K562 (cell line): ENCODE measurements at regions not wholly inside any gene's neighbourhood (a gene's known extent, or its start where the extent isn't known, plus 50 kb on each side); places are given as distances from the start of the nearest gene placed in this dataset.

ENCODE experiments used
- ATAC-seq: fragments of 200-7000 bp; cut with Tn5 transposase; 3 replicates; pipeline ENCODE4 v1.9.1; 2020; ENCODE audit warnings: moderate library complexity
- BruUV-seq: library from RNA; stranded (reverse); fragments of 400-500 nt; replicated peaks from 2 replicates; lab custom pipeline; 2021; lab: Mats Ljungman, UMichigan
- CTCF ChIA-PET: fragments of 300-600 bp; formaldehyde crosslinking; extraction: SDS; loops from one replicate; lab custom pipeline; 2021; ENCODE audit warnings: low intra/inter-chr PET ratio; lab: Yijun Ruan, JAX
- POLR2A ChIA-PET: fragments of 300-600, 350-650 bp; sonication (Branson Sonifier 250); formaldehyde crosslinking; extraction: SDS; loops from one replicate; lab custom pipeline; 2021; ENCODE audit warnings: antibody characterized with exemption, inconsistent platforms; lab: Yijun Ruan, JAX
- DNase-seq, 4 experiments: peaks; one replicate each; pipeline versions ENCODE4 v3.0.0 to v3.0.0-alpha.2; 2011 to 2018; ENCODE audit warnings: low spot score in 3 of 4, mixed read lengths in 3 of 4; ENCODE audit errors: extremely low read depth in 1 of 4
- FAIRE-seq: peaks from 2 replicates; lab custom pipeline; 2011; peaks lifted over from hg19 to GRCh38; lab: Jason Lieb, UNC
- H2AFZ ChIP-seq: 2 replicates; pipeline ENCODE4 v1.6.0; 2011; ENCODE audit warnings: low read depth, low read length, control low read depth, inconsistent platforms
- H3K27ac ChIP-seq: fragments of 200-600 bp; 3 replicates; pipeline ENCODE4 v1.8.0; 2011; ENCODE audit warnings: low read depth, mild to moderate bottlenecking, control low read depth, inconsistent platforms, low read length, moderate library complexity, mixed read lengths; ENCODE audit errors: extremely low read depth
- H3K27me3 ChIP-seq, 2 experiments: fragments of 300-600 bp in 1 of 2; 2 replicates in 1 of 2; 3 replicates in 1 of 2; pipeline versions ENCODE4 v1.6.0 to v1.8.0; 2011; ENCODE audit warnings: inconsistent platforms in 2 of 2, low read length in 2 of 2, mild to moderate bottlenecking in 1 of 2, mixed read lengths in 1 of 2, moderate library complexity in 1 of 2; ENCODE audit not compliant: control insufficient read depth in 2 of 2, insufficient read depth in 2 of 2
- H3K36me3 ChIP-seq: fragments of 300-600 bp; 3 replicates; pipeline ENCODE4 v1.8.0; 2011; ENCODE audit warnings: mild to moderate bottlenecking, low read length, inconsistent platforms; ENCODE audit not compliant: control insufficient read depth, insufficient read depth
- H3K4me1 ChIP-seq, 2 experiments: fragments of 200-600 bp in 1 of 2; replicated peaks in 1 of 2; 2 replicates in 1 of 2; 3 replicates in 1 of 2; pipeline versions ENCODE4 v1.5.1 to v1.8.0; 2011; ENCODE audit warnings: inconsistent platforms in 2 of 2, low read length in 2 of 2, mild to moderate bottlenecking in 1 of 2, mixed read lengths in 1 of 2, moderate library complexity in 1 of 2; ENCODE audit not compliant: control insufficient read depth in 2 of 2, insufficient read depth in 2 of 2
- H3K4me2 ChIP-seq: 2 replicates; pipeline ENCODE4 v1.6.1; 2011; ENCODE audit warnings: low read length, control low read depth, inconsistent platforms, mixed read lengths; ENCODE audit not compliant: insufficient read depth
- H3K4me3 ChIP-seq: fragments of 200-600 bp; sonication (generic), shearing (Covaris generic); 2 replicates; pipeline ENCODE4 v1.5.1; 2016; ENCODE audit warnings: control low read depth, inconsistent platforms
- H3K79me2 ChIP-seq: fragments of 200-600 bp; 3 replicates; pipeline ENCODE4 v1.8.0; 2011; ENCODE audit warnings: low read length, inconsistent platforms; ENCODE audit not compliant: control insufficient read depth, insufficient read depth
- H3K9ac ChIP-seq, 2 experiments: 2 replicates each; pipeline versions ENCODE4 v1.6.0 to v1.6.1; 2011; ENCODE audit warnings: low read depth in 2 of 2, low read length in 2 of 2, control low read depth in 1 of 2, inconsistent platforms in 1 of 2, mild to moderate bottlenecking in 1 of 2, mixed read lengths in 1 of 2; ENCODE audit not compliant: insufficient read depth in 1 of 2
- H3K9me1 ChIP-seq: one replicate; pipeline ENCODE4 v1.6.0; 2011; ENCODE audit warnings: inconsistent platforms, mild to moderate bottlenecking, low read length, moderate library complexity; ENCODE audit not compliant: control insufficient read depth, insufficient read depth
- H3K9me3 ChIP-seq: replicated peaks from 2 replicates; pipeline ENCODE4 v1.5.1; 2011; ENCODE audit warnings: low read depth, low read length, inconsistent platforms; ENCODE audit not compliant: control insufficient read depth, insufficient read depth
- H4K20me1 ChIP-seq: replicated peaks from 2 replicates; pipeline ENCODE4 v1.6.1; 2011; ENCODE audit warnings: low read length, inconsistent platforms, mixed read lengths; ENCODE audit not compliant: control insufficient read depth, insufficient read depth
- C11orf30 ChIP-seq: fragments of 450-650 bp; IDR thresholded peaks from 2 replicates; pipeline ENCODE4 v1.6.1; 2016; ENCODE audit warnings: low read depth, mild to moderate bottlenecking
- FIP1L1 ChIP-seq: fragments of 200-400 bp; formaldehyde crosslinking; IDR thresholded peaks from 2 replicates; pipeline ENCODE4 v1.6.1; 2018; ENCODE audit warnings: mild to moderate bottlenecking, low read depth, low read length; ENCODE audit not compliant: poor library complexity, severe bottlenecking
- GATA2 ChIP-seq: sonication (generic); formaldehyde crosslinking; IDR thresholded peaks from 2 replicates; pipeline ENCODE4 v1.4.0; 2020; ENCODE audit warnings: mild to moderate bottlenecking, missing genetic modification reagents
- HMG20B ChIP-seq: fragments of 250-450 bp; sonication (Bioruptor Pico); IDR thresholded peaks from 2 replicates; pipeline ENCODE4 v1.5.0; 2021; ENCODE audit warnings: mild to moderate bottlenecking
- MTA2 ChIP-seq: fragments of 450-650 bp; IDR thresholded peaks from 2 replicates; pipeline ENCODE4 v1.6.1; 2016; ENCODE audit warnings: low read depth
- NONO ChIP-seq, 2 experiments: fragments of 200-400 bp in 1 of 2; fragments of 450-650 bp in 1 of 2; formaldehyde crosslinking in 1 of 2; IDR thresholded peaks; 2 replicates each; pipeline ENCODE4 v1.6.1; 2017; ENCODE audit warnings: low read depth in 2 of 2, mild to moderate bottlenecking in 2 of 2, moderate library complexity in 2 of 2, low read length in 1 of 2
- NR1H2 ChIP-seq: sonication (generic); formaldehyde crosslinking; IDR thresholded peaks from 2 replicates; pipeline ENCODE4 v1.4.0; 2020; ENCODE audit warnings: mild to moderate bottlenecking, missing genetic modification reagents
- RB1 ChIP-seq: fragments of 450-650 bp; IDR thresholded peaks from 2 replicates; pipeline ENCODE4 v1.6.1; 2017; ENCODE audit warnings: low read depth, mild to moderate bottlenecking
- RFX1 ChIP-seq: fragments of 450-650 bp; IDR thresholded peaks from 2 replicates; pipeline ENCODE4 v1.6.1; 2016; ENCODE audit warnings: mild to moderate bottlenecking, moderate library complexity
- SMARCB1 ChIP-seq: IDR thresholded peaks from 2 replicates; pipeline ENCODE4 v1.6.1; 2011; ENCODE audit warnings: improper control_type of control experiment, low read depth; ENCODE audit not compliant: insufficient read length
- SNRNP70 ChIP-seq: fragments of 200-400 bp; formaldehyde crosslinking; optimal IDR thresholded peaks from 2 replicates; pipeline ENCODE3; 2017; ENCODE audit warnings: low read depth, low read length
- ZBTB17 ChIP-seq: fragments of 450-650 bp; formaldehyde crosslinking; IDR thresholded peaks from 2 replicates; pipeline ENCODE4 v1.4.0; 2020; ENCODE audit warnings: mild to moderate bottlenecking
- ZNF146 ChIP-seq: IDR thresholded peaks from one replicate; pipeline ENCODE4 v1.6.1; 2018; ENCODE audit warnings: missing compliant biosample characterization; ENCODE audit not compliant: unreplicated experiment
- ZNF217 ChIP-seq: sonication (generic); formaldehyde crosslinking; IDR thresholded peaks from 2 replicates; pipeline ENCODE4 v1.8.0; 2022; ENCODE audit warnings: mild to moderate bottlenecking, missing genetic modification reagents
- ZNF277 ChIP-seq: fragments of 250-450 bp; sonication (Bioruptor Pico); IDR thresholded peaks from 2 replicates; pipeline ENCODE4 v1.8.0; 2022; ENCODE audit warnings: inconsistent platforms, mild to moderate bottlenecking, moderate library complexity, borderline replicate concordance
- WGBS: fragments of 100-300 bp; shearing (Covaris generic); methylation state at CpG from one replicate; pipeline ENCODE4 v1.1.6; 2016; ENCODE audit warnings: low coverage, mixed read lengths; ENCODE audit not compliant: insufficient coverage; ENCODE audit errors: missing lambda C conversion rate; 5-methylcytosine and 5-hydroxymethylcytosine counted together
- in situ Hi-C: fragments of 300-500 bp; cut with MboI; formaldehyde crosslinking; loops from 4 replicates; pipeline ENCODE4 v1.15.0; 2018; ENCODE audit warnings: inconsistent platforms, mixed read lengths
- intact Hi-C: fragments of 100-400 bp; cut with micrococcal nuclease; formaldehyde crosslinking; loops from 2 replicates; pipeline ENCODE4 v1.14.2; 2022
- TF ChIP-seq, protein P1 (sequence below): fragments of 450-650 bp; formaldehyde crosslinking; IDR thresholded peaks from 2 replicates; pipeline ENCODE4 v1.4.0; 2020; ENCODE audit warnings: mild to moderate bottlenecking, moderate library complexity
- TF ChIP-seq, protein P2 (sequence below): fragments of 250-450 bp; sonication (Bioruptor Pico); IDR thresholded peaks from 2 replicates; pipeline ENCODE4 v1.4.0; 2020
- TF ChIP-seq, protein P3 (sequence below): fragments of 450-650 bp; formaldehyde crosslinking; IDR thresholded peaks from 2 replicates; pipeline ENCODE4 v1.4.0; 2020; ENCODE audit warnings: mild to moderate bottlenecking, moderate library complexity

DNA sequence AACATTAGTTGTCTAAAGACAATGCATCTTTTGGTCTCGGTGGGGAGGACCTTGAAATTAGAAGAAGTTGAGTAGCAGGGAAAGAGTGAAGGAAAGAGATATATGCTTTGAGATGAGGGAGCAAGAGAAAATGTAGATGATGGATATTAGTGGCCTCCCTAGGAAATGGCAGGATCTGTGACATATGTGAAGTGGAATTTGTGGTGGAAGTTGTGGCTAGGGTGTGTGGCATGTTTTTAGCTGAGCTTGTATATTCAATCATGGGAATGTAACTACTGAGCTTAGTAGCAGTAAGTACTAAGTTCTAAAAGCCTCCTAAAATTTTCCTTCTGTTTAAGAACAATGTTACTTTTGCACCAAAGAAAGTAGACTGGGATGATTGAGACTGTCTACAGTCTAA lies 382.8 kb upstream of the CTSO start (continued):
- TF ChIP-seq RFX1 = no peak
- TF ChIP-seq NONO (IDR thresholded peaks at IDR 0.05; ENCODE audit: low read depth in 2 of 2, low read length in 1 of 2) = no peak
- no peak for TF ChIP-seq ZNF277 (CRISPR knock-in tag)
- no peak for TF ChIP-seq NR1H2 (CRISPR knock-in tag)
- no peak for TF ChIP-seq ZBTB17 (CRISPR knock-in tag)
- no peak for TF ChIP-seq ZNF146 (CRISPR knock-in tag)
- TF ChIP-seq, all 486 proteins: peak for 0

DNA sequence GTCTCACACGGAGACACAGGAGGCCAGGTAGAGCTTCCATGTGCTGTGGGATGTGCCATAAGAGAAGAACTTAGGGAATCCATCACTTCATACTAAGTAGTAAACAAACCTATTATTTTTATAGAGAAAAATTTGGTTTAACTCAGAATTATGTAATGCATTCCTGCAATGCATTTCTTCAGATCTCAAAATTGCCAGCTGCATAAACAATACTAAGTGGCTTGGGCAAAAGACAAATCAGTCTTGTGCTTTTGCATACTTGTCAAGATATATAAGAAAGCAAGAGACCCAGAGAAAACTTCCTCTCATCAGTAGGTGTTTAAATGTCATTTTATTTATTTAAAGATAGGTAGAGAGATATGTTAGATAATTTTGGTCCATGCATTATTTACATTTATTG lies 382.1 kb upstream of the CTSO start:
- ATAC-seq = no peak
- WGBS = 0% methylated on average over 1 of the region's 1 CpG
- intact Hi-C loops (no loop called here), in situ Hi-C loops (no loop called here)
- no peak for DNase-seq
- Histone ChIP-seq H3K27ac (no peak overlapping the region), H4K20me1 (no peaks in the 10 kb centered on the region), H2AFZ (no peak overlapping the region), H3K4me1 (no peaks in the 10 kb centered on the region), H3K9me1 (no peaks in the 10 kb centered on the region), H3K9me3 (no peaks in the 10 kb centered on the region), H3K4me3 (no peak overlapping the region), H3K27me3 (no peaks in the 10 kb centered on the region), H3K79me2 (no peaks in the 10 kb centered on the region), H3K9ac (no peak overlapping the region), H3K36me3 (no peaks in the 10 kb centered on the region), H3K4me2 (no peak overlapping the region)
- FAIRE-seq = no peak
- ChIA-PET POLR2A (no interaction called here), CTCF (no interaction called here)
- no TSS peak for BruUV-seq
- TF ChIP-seq MTA2 (no peak), SMARCB1 (no peak), ZNF217 (CRISPR knock-in tag) (no peak), SNRNP70 (no peak), RB1 (no peak), HMG20B (CRISPR knock-in tag) (no peak), GATA2 (CRISPR knock-in tag) (no peak), C11orf30 (no peak), FIP1L1 (no peak)
- TF ChIP-seq, protein P1, sequence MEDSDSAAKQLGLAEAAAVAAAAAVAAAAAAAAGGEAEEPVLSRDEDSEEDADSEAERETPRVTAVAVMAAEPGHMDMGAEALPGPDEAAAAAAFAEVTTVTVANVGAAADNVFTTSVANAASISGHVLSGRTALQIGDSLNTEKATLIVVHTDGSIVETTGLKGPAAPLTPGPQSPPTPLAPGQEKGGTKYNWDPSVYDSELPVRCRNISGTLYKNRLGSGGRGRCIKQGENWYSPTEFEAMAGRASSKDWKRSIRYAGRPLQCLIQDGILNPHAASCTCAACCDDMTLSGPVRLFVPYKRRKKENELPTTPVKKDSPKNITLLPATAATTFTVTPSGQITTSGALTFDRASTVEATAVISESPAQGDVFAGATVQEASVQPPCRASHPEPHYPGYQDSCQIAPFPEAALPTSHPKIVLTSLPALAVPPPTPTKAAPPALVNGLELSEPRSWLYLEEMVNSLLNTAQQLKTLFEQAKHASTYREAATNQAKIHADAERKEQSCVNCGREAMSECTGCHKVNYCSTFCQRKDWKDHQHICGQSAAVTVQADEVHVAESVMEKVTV (CRISPR knock-in tag) = no peak
- TF ChIP-seq, protein P2, sequence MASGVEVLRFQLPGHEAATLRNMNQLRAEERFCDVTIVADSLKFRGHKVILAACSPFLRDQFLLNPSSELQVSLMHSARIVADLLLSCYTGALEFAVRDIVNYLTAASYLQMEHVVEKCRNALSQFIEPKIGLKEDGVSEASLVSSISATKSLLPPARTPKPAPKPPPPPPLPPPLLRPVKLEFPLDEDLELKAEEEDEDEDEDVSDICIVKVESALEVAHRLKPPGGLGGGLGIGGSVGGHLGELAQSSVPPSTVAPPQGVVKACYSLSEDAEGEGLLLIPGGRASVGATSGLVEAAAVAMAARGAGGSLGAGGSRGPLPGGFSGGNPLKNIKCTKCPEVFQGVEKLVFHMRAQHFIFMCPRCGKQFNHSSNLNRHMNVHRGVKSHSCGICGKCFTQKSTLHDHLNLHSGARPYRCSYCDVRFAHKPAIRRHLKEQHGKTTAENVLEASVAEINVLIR = no peak
- TF ChIP-seq, protein P3, sequence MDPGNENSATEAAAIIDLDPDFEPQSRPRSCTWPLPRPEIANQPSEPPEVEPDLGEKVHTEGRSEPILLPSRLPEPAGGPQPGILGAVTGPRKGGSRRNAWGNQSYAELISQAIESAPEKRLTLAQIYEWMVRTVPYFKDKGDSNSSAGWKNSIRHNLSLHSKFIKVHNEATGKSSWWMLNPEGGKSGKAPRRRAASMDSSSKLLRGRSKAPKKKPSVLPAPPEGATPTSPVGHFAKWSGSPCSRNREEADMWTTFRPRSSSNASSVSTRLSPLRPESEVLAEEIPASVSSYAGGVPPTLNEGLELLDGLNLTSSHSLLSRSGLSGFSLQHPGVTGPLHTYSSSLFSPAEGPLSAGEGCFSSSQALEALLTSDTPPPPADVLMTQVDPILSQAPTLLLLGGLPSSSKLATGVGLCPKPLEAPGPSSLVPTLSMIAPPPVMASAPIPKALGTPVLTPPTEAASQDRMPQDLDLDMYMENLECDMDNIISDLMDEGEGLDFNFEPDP (CRISPR knock-in tag) = no peak
